HG03457 (cell line): ENCODE measurements at regions not wholly inside any gene's neighbourhood (a gene's known extent, or its start where the extent isn't known, plus 50 kb on each side); places are given as distances from the start of the nearest gene placed in this dataset.

Experiments used
- ATAC-seq: cut with Tn5 transposase; IDR thresholded peaks from one replicate; pipeline ENCODE4 v1.9.1; 2021; ENCODE audit warnings: moderate number of reproducible peaks; ENCODE audit not compliant: unreplicated experiment

- no peak for ATAC-seq
Observed at GRCh38 chr7:86975449-86975848, 84.0 kb downstream of the ELAPOR2 start.

- no peak for ATAC-seq
Observed at GRCh38 chr7:86972072-86972471, 87.4 kb downstream of the ELAPOR2 start.

GRCh38 chr7:86970986-86971385 lies 88.5 kb downstream of the ELAPOR2 start:
- ATAC-seq: no peak

GRCh38 chr7:86970547-86970946 lies 88.9 kb downstream of the ELAPOR2 start:
- no peak for ATAC-seq

- no peak for ATAC-seq
Observed at GRCh38 chr7:86969865-86970264, 89.6 kb downstream of the ELAPOR2 start.

GRCh38 chr7:86968618-86969017 lies 90.8 kb downstream of the ELAPOR2 start:
- no peak for ATAC-seq

- ATAC-seq: no peak
Observed at GRCh38 chr7:86966916-86967315, 92.5 kb downstream of the ELAPOR2 start.

- ATAC-seq: no peak
Observed at GRCh38 chr7:86965727-86966120, 93.7 kb downstream of the ELAPOR2 start.

- no peak for ATAC-seq
Observed at GRCh38 chr7:86964973-86965726, 94.3 kb downstream of the ELAPOR2 start.

GRCh38 chr7:86963599-86964230 lies 95.7 kb downstream of the ELAPOR2 start:
- peak; percentile 75 for ATAC-seq

- ATAC-seq: no peak
Observed at GRCh38 chr7:86962623-86963022, 96.8 kb downstream of the ELAPOR2 start.

GRCh38 chr7:86961686-86962085 lies 97.8 kb downstream of the ELAPOR2 start:
- no peak for ATAC-seq

GRCh38 chr7:86958380-86958779 lies 101.1 kb downstream of the ELAPOR2 start:
- ATAC-seq: no peak

GRCh38 chr7:86956567-86956966 lies 102.9 kb downstream of the ELAPOR2 start:
- no peak for ATAC-seq

GRCh38 chr7:86955895-86956503 lies 103.5 kb downstream of the ELAPOR2 start:
- no peak for ATAC-seq

- no peak for ATAC-seq
Observed at GRCh38 chr7:86954971-86955370, 104.5 kb downstream of the ELAPOR2 start.

GRCh38 chr7:86953653-86954336 lies 105.7 kb downstream of the ELAPOR2 start:
- ATAC-seq: no peak

- ATAC-seq: no peak
Observed at GRCh38 chr7:86953219-86953618, 106.2 kb downstream of the ELAPOR2 start.

- ATAC-seq: no peak
Observed at GRCh38 chr7:86951895-86952294, 107.6 kb downstream of the ELAPOR2 start.

GRCh38 chr7:86950944-86951343 lies 108.5 kb downstream of the ELAPOR2 start:
- no peak for ATAC-seq

- no peak for ATAC-seq
Observed at GRCh38 chr7:86950360-86950759, 109.1 kb downstream of the ELAPOR2 start.
